AG10803 (cell line): ENCODE measurements at regions not wholly inside any gene's neighbourhood (a gene's known extent, or its start where the extent isn't known, plus 50 kb on each side); places are given as distances from the start of the nearest gene placed in this dataset.
"Not testable (repeated sequence)": the region's sequence is repeated elsewhere in the genome, so short reads cannot be mapped to it uniquely, and the experiment has no call there.

Experiments
- DNase-seq: peaks from one replicate; pipeline ENCODE4 v3.0.0; 2010; ENCODE audit warnings: low read depth
- H3K4me3 ChIP-seq: 2 replicates; pipeline ENCODE4 v1.5.1; 2011; ENCODE audit warnings: mild to moderate bottlenecking, low read length, control low read depth
- CTCF ChIP-seq: conservative IDR thresholded peaks from 2 replicates; pipeline ENCODE4 v1.5.1; 2011; ENCODE audit warnings: mild to moderate bottlenecking, low read length, control low read depth, inconsistent platforms

GRCh38 chr19:20271215-20271926 lies 104.4 kb downstream of the ZNF486 start:
- H3K4me3 ChIP-seq = no peak overlapping the region

GRCh38 chr19:20269461-20269860 lies 102.4 kb downstream of the ZNF486 start:
- no peak for DNase-seq
- H3K4me3 ChIP-seq = no peak overlapping the region
- TF ChIP-seq CTCF = no peak

More at GRCh38 chr19:20271215-20271926, 104.4 kb downstream of the ZNF486 start:
- DNase-seq = no peak
- TF ChIP-seq CTCF = no peak

- not testable (repeated sequence) for H3K4me3 ChIP-seq, DNase-seq
These were observed 94.5 kb downstream of the ZNF486 start for GRCh38 chr19:20261513-20261912.

GRCh38 chr19:20260738-20261137 lies 93.7 kb downstream of the ZNF486 start:
- H3K4me3 ChIP-seq, DNase-seq: not testable (repeated sequence)

- no peak for TF ChIP-seq CTCF
- H3K4me3 ChIP-seq = no peak overlapping the region
These were observed 92.6 kb downstream of the ZNF486 start for GRCh38 chr19:20259615-20260014.

GRCh38 chr19:20256606-20257005 lies 89.6 kb downstream of the ZNF486 start:
- no peak for TF ChIP-seq CTCF
- no peak overlapping the region for H3K4me3 ChIP-seq
- no peak for DNase-seq

More at GRCh38 chr19:20259615-20260014, 92.6 kb downstream of the ZNF486 start:
- DNase-seq = no peak

- H3K4me3 ChIP-seq = no peak overlapping the region
- DNase-seq = no peak
- TF ChIP-seq CTCF = no peak
These were observed 87.1 kb downstream of the ZNF486 start for GRCh38 chr19:20254121-20254520.

GRCh38 chr19:20252613-20253012 lies 85.6 kb downstream of the ZNF486 start:
- no peak overlapping the region for H3K4me3 ChIP-seq
- TF ChIP-seq CTCF = no peak
- DNase-seq = no peak
